NCI-H510A (cell line): ENCODE measurements at regions not wholly inside any gene's neighbourhood (a gene's known extent, or its start where the extent isn't known, plus 50 kb on each side); places are given as distances from the start of the nearest gene placed in this dataset.
"Not testable (repeated sequence)": the region's sequence is repeated elsewhere in the genome, so short reads cannot be mapped to it uniquely, and the experiment has no call there.

Source experiments
- DNase-seq: peaks from one replicate; lab custom pipeline; 2025; lab: John Stamatoyannopoulos, UW

- no peak for DNase-seq
Measured at GRCh38 chr18:51522821-51523220, 325.3 kb upstream of the MEX3C start.

- no peak for DNase-seq
Measured at GRCh38 chr18:51523671-51524070, 326.2 kb upstream of the MEX3C start.

GRCh38 chr18:51525453-51526225, 328.2 kb upstream of the MEX3C start:
- no peak for DNase-seq

GRCh38 chr18:51527826-51528225, 330.3 kb upstream of the MEX3C start:
- DNase-seq: no peak

- no peak for DNase-seq
Measured at GRCh38 chr18:51531501-51531900, 334.0 kb upstream of the MEX3C start.

GRCh38 chr18:51537487-51537886, 340.0 kb upstream of the MEX3C start:
- DNase-seq: peak; percentile 35

- no peak for DNase-seq
Measured at GRCh38 chr18:51540562-51540961, 343.1 kb upstream of the MEX3C start.

- DNase-seq: no peak
Measured at GRCh38 chr18:51541230-51541629, 343.7 kb upstream of the MEX3C start.

GRCh38 chr18:51543658-51544155, 346.2 kb upstream of the MEX3C start:
- no peak for DNase-seq

GRCh38 chr18:51545446-51545845, 348.0 kb upstream of the MEX3C start:
- no peak for DNase-seq

GRCh38 chr18:51559198-51559901, 361.9 kb upstream of the MEX3C start:
- no peak for DNase-seq

GRCh38 chr18:51559902-51560287, 362.4 kb upstream of the MEX3C start:
- no peak for DNase-seq

GRCh38 chr18:51561821-51562220, 364.3 kb upstream of the MEX3C start:
- no peak for DNase-seq

- DNase-seq: no peak
Measured at GRCh38 chr18:51562866-51563265, 365.4 kb upstream of the MEX3C start.

- DNase-seq: no peak
Measured at GRCh38 chr18:51563396-51563795, 365.9 kb upstream of the MEX3C start.

- no peak for DNase-seq
Measured at GRCh38 chr18:51568151-51568550, 370.7 kb upstream of the MEX3C start.

GRCh38 chr18:51569153-51569552, 371.7 kb upstream of the MEX3C start:
- no peak for DNase-seq

- DNase-seq: no peak
Measured at GRCh38 chr18:51569561-51569960, 372.1 kb upstream of the MEX3C start.

- not testable (repeated sequence) for DNase-seq
Measured at GRCh38 chr18:51570071-51570470, 372.6 kb upstream of the MEX3C start.

GRCh38 chr18:51573886-51574285, 376.4 kb upstream of the MEX3C start:
- not testable (repeated sequence) for DNase-seq

- no peak for DNase-seq
Measured at GRCh38 chr18:51575171-51575570, 377.7 kb upstream of the MEX3C start.

GRCh38 chr18:51578406-51578980, 381.0 kb upstream of the MEX3C start:
- DNase-seq: no peak

GRCh38 chr18:51580580-51580979, 383.1 kb upstream of the MEX3C start:
- no peak for DNase-seq
